ENCODE measurements at regions not wholly inside any gene's neighbourhood (a gene's known extent, or its start where the extent isn't known, plus 50 kb on each side); places are given as distances from the start of the nearest gene placed in this dataset.
"Not testable (repeated sequence)": the region's sequence is repeated elsewhere in the genome, so short reads cannot be mapped to it uniquely, and the experiment has no call there.

DNA sequence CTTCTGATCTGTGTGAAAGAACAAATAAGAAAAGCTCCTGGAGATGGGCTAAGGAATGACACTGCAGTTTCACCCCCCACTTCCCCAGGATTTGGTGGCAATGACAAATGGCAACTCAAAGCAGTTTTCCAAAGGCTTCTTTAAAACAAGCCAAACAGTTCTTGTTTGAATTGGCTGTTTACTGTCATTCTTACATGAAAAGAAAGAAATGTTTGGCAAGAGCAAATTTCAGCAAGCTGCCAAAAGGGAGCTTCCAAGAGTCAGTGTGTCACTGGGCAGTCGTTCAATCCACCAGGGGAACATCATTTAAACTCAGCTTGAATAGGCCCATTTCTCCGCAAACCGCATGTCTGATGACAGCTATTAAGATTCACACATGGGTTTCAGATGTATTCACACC lies 119.0 kb upstream of the RHOBTB1 start:
- H3K4me1 ChIP-seq (ENCODE audit: control insufficient read depth, insufficient read depth, low read length), result no peaks in the 10 kb centered on the region
- H3K9ac ChIP-seq (ENCODE audit: low read length), result no peak overlapping the region
- H3K27me3 ChIP-seq (ENCODE audit: control insufficient read depth, insufficient read depth, low read length), result no peaks in the 10 kb centered on the region
- no peak overlapping the region for H3K27ac ChIP-seq (ENCODE audit: low read depth, low read length)
- H3K4me3 ChIP-seq (ENCODE audit: low read length), result no peak overlapping the region
- no peaks in the 10 kb centered on the region for H3K36me3 ChIP-seq (ENCODE audit: control insufficient read depth, insufficient read depth, low read length)

DNA sequence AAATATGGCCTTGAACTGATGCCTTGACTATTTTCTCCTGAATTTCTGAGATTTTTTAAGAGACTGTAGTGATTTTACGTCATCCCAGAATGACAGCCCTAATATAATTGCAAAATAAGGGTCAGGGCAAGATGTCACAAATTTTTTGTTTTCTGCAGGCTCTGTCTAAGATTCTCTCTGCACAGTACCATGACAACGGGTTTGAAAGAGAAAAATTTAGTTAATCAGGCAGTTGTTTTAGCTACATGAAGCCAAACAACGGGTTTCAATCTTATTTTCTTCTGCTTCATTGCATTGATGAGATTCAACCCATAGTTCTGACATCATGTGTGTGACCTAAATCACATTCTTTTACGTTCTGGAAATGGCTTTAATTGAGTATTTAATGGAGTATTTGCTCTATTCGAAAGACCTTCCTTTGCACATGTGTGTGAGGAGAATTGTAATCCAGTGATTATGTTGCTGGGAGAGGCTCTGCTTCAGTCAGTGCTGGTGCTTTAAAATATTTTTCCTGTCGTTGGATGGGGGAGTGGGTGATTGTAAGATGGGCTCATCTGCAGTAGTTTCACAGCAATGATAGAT lies 118.0 kb upstream of the RHOBTB1 start:
- no peak overlapping the region for H3K4me3 ChIP-seq (ENCODE audit: low read length)
- H3K9ac ChIP-seq (ENCODE audit: low read length), result no peak overlapping the region
- H3K4me1 ChIP-seq (ENCODE audit: control insufficient read depth, insufficient read depth, low read length), result no peaks in the 10 kb centered on the region
- no peaks in the 10 kb centered on the region for H3K27me3 ChIP-seq (ENCODE audit: control insufficient read depth, insufficient read depth, low read length)
- H3K27ac ChIP-seq (ENCODE audit: low read depth, low read length), result no peak overlapping the region
- no peaks in the 10 kb centered on the region for H3K36me3 ChIP-seq (ENCODE audit: control insufficient read depth, insufficient read depth, low read length)

DNA sequence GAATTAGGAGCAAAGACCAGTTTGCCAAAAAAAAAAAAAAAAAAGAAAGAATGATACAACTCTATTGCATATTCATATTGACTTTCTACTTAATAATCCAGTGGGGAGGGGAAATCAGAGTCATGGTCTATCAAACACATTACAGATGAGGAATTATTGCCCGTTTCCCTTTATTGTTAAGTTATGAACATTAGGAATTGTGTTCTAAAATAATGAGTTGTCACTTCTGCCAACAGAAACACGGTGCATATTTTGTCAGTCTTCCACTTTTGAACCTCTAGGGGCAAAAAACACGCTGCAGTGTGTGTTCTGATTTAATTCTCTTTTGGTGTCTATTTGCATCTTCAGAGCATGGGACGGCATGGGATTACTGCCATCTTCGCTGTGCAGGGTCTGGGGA lies 115.7 kb upstream of the RHOBTB1 start:
- no peaks in the 10 kb centered on the region for H3K4me1 ChIP-seq (ENCODE audit: control insufficient read depth, insufficient read depth, low read length)
- H3K4me3 ChIP-seq (ENCODE audit: low read length), result no peak overlapping the region
- no peak overlapping the region for H3K27ac ChIP-seq (ENCODE audit: low read depth, low read length)
- H3K27me3 ChIP-seq (ENCODE audit: control insufficient read depth, insufficient read depth, low read length), result no peaks in the 10 kb centered on the region
- no peaks in the 10 kb centered on the region for H3K36me3 ChIP-seq (ENCODE audit: control insufficient read depth, insufficient read depth, low read length)
- no peak overlapping the region for H3K9ac ChIP-seq (ENCODE audit: low read length)

DNA sequence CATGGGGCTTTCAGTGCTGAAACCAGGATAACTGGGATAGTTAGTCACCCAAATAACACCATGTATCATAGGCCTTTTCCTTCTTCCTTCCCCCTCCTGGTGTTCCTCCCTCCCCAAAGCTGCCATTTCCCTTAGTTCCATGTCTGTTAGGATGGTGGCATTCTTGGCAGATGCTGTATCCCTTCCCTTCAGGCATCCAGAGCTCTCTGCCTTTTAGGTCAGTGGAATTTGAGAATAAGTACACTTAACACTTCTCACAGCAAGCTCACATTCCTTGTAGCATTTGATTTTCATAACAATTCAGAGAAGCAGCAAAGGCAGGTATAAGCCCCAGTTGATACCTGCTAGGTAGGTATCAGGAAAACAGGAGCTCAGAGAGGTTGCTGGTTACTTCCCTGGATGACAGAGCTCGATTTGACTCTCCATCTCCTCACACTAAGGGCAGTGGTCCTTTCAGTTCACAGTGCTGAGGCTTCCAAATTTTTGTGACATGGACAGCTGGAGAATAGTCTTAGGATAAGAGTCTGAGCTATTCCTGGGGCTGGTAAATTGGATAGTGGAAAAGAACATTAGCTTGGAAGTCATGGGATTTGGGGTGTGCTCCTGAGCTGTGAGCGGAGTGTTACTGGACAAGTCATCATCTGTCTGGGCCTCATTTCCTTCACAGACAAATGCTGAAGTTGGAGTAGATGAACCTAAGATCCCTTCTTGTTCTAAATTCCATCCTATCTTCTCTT lies 108.7 kb upstream of the RHOBTB1 start:
- Histone ChIP-seq H3K4me1 (ENCODE audit: control insufficient read depth, insufficient read depth, low read length) (no peaks in the 10 kb centered on the region), H3K27ac (ENCODE audit: low read depth, low read length) (no peak overlapping the region), H3K36me3 (ENCODE audit: control insufficient read depth, insufficient read depth, low read length) (no peaks in the 10 kb centered on the region), H3K27me3 (ENCODE audit: control insufficient read depth, insufficient read depth, low read length) (no peaks in the 10 kb centered on the region), H3K9ac (ENCODE audit: low read length) (no peak overlapping the region), H3K4me3 (ENCODE audit: low read length) (no peak overlapping the region)

DNA sequence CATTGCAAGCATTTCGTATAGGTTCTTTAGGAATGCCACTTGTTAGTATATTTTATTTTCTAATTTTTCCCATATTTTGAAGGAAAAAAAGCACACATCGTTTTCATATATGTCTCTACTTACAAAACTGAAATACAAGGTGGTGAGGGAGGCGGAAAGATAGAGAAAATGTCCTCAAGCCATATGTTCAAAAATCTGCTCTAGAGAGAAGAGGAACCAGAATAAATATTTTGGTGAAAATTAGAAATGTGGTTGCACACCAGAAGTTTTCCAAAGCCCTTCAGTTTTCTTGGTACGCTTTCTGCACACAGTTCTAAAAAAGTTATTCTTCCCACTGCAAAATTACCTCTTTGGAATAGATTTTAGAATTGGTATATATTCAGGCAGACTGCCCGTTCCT lies 107.4 kb upstream of the RHOBTB1 start:
- Histone ChIP-seq H3K4me1 (ENCODE audit: control insufficient read depth, insufficient read depth, low read length) (no peaks in the 10 kb centered on the region), H3K36me3 (ENCODE audit: control insufficient read depth, insufficient read depth, low read length) (no peaks in the 10 kb centered on the region), H3K4me3 (ENCODE audit: low read length) (no peak overlapping the region), H3K9ac (ENCODE audit: low read length) (no peak overlapping the region), H3K27ac (ENCODE audit: low read depth, low read length) (no peak overlapping the region), H3K27me3 (ENCODE audit: control insufficient read depth, insufficient read depth, low read length) (no peaks in the 10 kb centered on the region)

DNA sequence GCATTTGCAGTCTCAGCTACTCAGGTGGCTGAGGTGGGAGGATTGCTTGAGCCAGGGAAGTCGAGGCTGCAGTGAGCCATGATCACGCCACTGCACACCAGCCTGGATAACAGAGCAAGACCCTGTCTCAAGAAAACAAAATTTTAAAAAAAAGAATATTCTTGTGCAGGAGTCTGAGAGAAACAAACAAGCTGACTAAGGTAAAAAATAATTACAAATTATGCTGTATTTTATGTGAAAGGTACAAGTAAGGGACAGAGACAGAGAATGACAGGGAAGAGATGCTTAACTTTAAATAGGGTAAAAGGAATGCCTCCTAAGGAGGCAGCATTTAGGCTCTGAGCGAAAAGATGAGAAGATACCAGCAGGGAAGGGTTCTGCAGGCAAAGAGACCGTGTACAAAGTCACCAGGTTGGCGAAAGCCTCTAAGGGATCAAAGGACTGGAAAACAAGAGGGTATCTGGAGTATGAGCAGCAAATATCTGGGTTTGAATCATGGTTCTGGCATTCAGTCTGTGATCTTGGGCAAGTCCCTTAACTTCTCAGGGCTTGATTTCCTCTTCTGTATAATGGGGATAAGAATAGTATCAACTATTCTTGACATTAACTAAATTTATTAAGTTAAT lies 106.2 kb upstream of the RHOBTB1 start:
- Histone ChIP-seq H3K27me3 (ENCODE audit: control insufficient read depth, insufficient read depth, low read length) (no peaks in the 10 kb centered on the region), H3K9ac (ENCODE audit: low read length) (no peak overlapping the region), H3K36me3 (ENCODE audit: control insufficient read depth, insufficient read depth, low read length) (no peaks in the 10 kb centered on the region), H3K4me3 (ENCODE audit: low read length) (no peak overlapping the region), H3K4me1 (ENCODE audit: control insufficient read depth, insufficient read depth, low read length) (no peaks in the 10 kb centered on the region), H3K27ac (ENCODE audit: low read depth, low read length) (no peak overlapping the region)

DNA sequence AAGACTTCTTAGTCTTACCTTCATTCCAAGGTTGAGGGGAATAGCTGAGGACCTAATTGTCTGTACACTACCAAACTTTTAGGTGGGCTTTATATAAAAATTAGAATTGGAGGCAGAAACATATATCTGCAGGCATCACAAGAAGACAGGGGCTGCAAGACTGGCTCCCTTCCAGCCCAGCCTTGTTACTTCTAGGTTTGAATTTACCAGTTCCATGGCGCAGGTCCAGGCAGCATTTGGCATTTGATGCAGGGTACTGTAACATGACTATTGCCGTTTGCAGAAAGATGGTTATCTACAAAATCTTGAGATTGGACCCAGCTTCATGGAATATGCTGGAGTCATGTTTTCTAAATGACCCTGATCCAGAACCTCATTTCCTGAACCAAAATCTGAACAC lies 105.4 kb upstream of the RHOBTB1 start:
- no peak overlapping the region for H3K9ac ChIP-seq (ENCODE audit: low read length)
- no peak overlapping the region for H3K4me3 ChIP-seq (ENCODE audit: low read length)
- no peaks in the 10 kb centered on the region for H3K4me1 ChIP-seq (ENCODE audit: control insufficient read depth, insufficient read depth, low read length)
- H3K27me3 ChIP-seq (ENCODE audit: control insufficient read depth, insufficient read depth, low read length), result no peaks in the 10 kb centered on the region
- no peak overlapping the region for H3K27ac ChIP-seq (ENCODE audit: low read depth, low read length)
- H3K36me3 ChIP-seq (ENCODE audit: control insufficient read depth, insufficient read depth, low read length), result no peaks in the 10 kb centered on the region

DNA sequence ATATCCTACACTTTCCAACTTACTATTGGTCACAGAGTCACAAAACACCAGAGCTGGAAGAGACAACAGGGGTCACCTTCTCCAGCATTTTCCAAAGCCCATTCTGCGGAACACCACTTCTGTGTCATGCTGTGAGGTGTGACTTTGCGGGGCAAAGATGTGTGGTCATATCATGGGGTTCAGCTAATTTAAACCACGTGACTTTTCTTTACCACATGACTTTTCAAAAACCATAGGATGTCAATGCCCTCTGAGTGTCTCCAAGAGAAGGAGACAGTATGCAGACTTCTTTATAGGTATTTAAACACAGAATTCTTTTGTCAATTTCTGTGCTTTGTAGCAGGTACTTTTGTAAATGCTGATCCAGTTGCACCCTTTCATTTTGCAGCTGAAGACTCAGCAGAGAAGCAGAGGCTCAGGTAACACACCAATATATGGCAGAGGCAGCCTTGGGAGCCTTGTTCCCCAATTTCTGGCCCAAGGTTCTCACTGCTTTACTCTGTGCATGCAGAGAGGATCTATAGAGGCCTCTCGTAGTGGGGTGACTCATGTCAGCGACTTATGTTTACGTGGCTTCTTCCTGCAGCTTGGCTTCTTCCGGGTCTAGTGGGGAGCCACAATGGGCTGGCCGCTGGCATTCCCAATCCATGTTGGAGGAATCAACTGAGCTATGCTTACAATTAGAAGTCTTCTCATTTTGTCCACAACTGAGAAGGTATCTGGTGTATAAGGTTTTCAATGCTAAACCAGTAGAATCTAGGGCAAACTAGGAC lies 104.0 kb upstream of the RHOBTB1 start:
- Histone ChIP-seq H3K36me3 (ENCODE audit: control insufficient read depth, insufficient read depth, low read length) (no peaks in the 10 kb centered on the region), H3K4me3 (ENCODE audit: low read length) (no peak overlapping the region), H3K27me3 (ENCODE audit: control insufficient read depth, insufficient read depth, low read length) (no peaks in the 10 kb centered on the region), H3K9ac (ENCODE audit: low read length) (no peak overlapping the region), H3K4me1 (ENCODE audit: control insufficient read depth, insufficient read depth, low read length) (no peaks in the 10 kb centered on the region), H3K27ac (ENCODE audit: low read depth, low read length) (no peak overlapping the region)

DNA sequence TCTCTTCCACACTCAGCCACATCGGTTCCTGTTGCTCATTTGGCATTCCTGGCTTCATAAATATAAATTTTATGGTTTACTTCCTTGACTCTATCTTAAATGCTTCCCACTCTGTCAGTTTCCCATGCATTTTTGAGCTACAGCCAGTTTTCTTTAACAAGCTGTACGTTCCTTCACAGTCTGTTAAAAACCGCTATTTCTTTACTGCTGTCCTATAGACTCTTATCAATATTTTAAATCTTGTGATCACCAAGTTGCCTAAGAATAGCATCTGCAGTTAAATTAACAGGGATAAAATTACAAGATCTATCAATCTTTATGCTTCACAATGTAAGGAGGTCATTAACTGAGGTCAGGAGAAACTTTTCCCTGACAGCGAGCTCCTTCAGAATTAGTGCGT lies 103.1 kb upstream of the RHOBTB1 start:
- H3K36me3 ChIP-seq (ENCODE audit: control insufficient read depth, insufficient read depth, low read length), result no peaks in the 10 kb centered on the region
- H3K27ac ChIP-seq (ENCODE audit: low read depth, low read length), result no peak overlapping the region
- no peak overlapping the region for H3K9ac ChIP-seq (ENCODE audit: low read length)
- no peak overlapping the region for H3K4me3 ChIP-seq (ENCODE audit: low read length)
- H3K27me3 ChIP-seq (ENCODE audit: control insufficient read depth, insufficient read depth, low read length), result no peaks in the 10 kb centered on the region
- no peaks in the 10 kb centered on the region for H3K4me1 ChIP-seq (ENCODE audit: control insufficient read depth, insufficient read depth, low read length)

DNA sequence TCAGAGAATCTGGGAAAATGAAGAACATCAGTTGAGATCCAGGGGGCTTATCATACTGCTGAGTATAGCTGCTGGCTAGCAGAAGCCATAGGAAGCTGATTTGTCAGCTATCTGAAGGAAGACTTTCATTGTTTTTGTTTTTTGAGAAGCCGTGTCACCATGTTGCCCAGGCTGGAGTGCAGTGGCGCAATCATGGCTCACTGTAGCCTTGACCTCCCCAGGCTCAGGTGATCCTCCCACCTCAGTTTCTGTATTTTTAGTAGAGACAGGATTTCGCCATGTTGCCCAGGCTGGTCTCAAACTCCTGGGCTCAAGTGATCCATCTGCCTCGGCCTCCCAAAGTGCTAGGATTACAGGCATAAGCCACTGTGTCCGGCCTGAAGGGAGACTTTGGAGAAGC lies 101.5 kb upstream of the RHOBTB1 start:
- H3K4me1 ChIP-seq (ENCODE audit: control insufficient read depth, insufficient read depth, low read length); H3K27me3 ChIP-seq (ENCODE audit: control insufficient read depth, insufficient read depth, low read length); H3K36me3 ChIP-seq (ENCODE audit: control insufficient read depth, insufficient read depth, low read length); H3K4me3 ChIP-seq (ENCODE audit: low read length); H3K9ac ChIP-seq (ENCODE audit: low read length); H3K27ac ChIP-seq (ENCODE audit: low read depth, low read length): not testable (repeated sequence)

DNA sequence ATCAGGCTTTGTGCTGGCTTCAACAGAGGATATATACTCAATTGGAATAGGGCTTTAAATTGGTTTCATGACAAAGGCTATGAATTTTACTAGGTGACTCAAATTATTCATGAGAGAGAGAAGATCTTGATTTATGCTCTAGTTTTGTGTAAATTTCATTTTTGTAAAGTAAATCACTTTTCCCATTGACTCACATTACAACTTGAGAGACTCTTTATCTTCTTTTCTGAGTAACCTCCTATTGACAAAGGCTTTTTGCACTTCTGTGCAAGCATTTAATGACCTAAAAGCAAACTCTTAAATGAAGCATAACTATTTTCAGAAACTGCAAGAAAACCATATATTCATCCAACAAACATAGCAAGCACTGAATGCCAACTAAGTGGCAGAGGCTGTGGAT lies 98.5 kb upstream of the RHOBTB1 start:
- H3K4me3 ChIP-seq (ENCODE audit: low read length), result no peak overlapping the region
- H3K36me3 ChIP-seq (ENCODE audit: control insufficient read depth, insufficient read depth, low read length), result no peaks in the 10 kb centered on the region
- H3K27ac ChIP-seq (ENCODE audit: low read depth, low read length), result no peak overlapping the region
- H3K27me3 ChIP-seq (ENCODE audit: control insufficient read depth, insufficient read depth, low read length), result no peaks in the 10 kb centered on the region
- no peak overlapping the region for H3K9ac ChIP-seq (ENCODE audit: low read length)
- H3K4me1 ChIP-seq (ENCODE audit: control insufficient read depth, insufficient read depth, low read length), result no peaks in the 10 kb centered on the region

DNA sequence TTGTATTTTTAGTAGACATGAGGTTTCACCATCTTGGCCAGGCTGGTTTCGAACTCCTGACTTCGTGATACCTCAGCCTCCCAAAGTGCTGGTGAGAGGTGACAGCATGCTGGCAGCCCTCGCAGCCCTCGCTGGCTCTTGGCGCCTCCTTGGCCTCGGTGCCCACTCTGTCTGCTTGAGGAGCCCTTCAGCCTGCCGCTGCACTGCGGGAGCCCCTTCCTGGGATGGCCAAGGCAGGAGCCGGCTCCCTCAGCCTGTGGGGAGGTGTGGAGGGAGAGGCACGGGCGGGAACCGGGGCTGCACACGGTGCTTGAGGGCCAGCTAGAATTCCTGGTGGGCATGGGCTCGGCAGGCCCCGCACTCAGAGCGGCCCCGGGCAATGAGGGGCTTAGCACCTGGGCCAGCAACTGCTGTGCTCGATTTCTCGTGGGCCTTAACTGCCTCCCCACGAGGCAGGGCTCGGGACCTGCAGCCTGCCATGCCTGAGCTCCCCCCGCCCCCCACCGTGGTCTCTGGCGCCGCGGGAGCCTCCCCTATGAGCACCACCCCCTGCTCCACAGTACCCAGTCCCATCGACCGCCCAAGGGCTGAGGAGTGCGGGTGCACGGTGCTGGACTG lies 96.5 kb upstream of the RHOBTB1 start:
- no peak overlapping the region for H3K9ac ChIP-seq (ENCODE audit: low read length)
- H3K27me3 ChIP-seq (ENCODE audit: control insufficient read depth, insufficient read depth, low read length), result no peaks in the 10 kb centered on the region
- no peaks in the 10 kb centered on the region for H3K4me1 ChIP-seq (ENCODE audit: control insufficient read depth, insufficient read depth, low read length)
- H3K4me3 ChIP-seq (ENCODE audit: low read length), result no peak overlapping the region
- H3K27ac ChIP-seq (ENCODE audit: low read depth, low read length), result no peak overlapping the region
- no peaks in the 10 kb centered on the region for H3K36me3 ChIP-seq (ENCODE audit: control insufficient read depth, insufficient read depth, low read length)

All from rectal smooth muscle tissue (tissue), 1 donor.